Activated naive CD8-positive, alpha-beta T cell treated with anti-CD3 and anti-CD28 coated beads, Interleukin-2, amount 50 U/mL, for 16 hours (primary cell): ENCODE measurements at regions not wholly inside any gene's neighbourhood (a gene's known extent, or its start where the extent isn't known, plus 50 kb on each side); places are given as distances from the start of the nearest gene placed in this dataset.
"Not testable (repeated sequence)": the region's sequence is repeated elsewhere in the genome, so short reads cannot be mapped to it uniquely, and the experiment has no call there.

Experiments
- DNase-seq: peaks from one replicate; pipeline ENCODE4 v3.0.0-alpha.2; 2020; ENCODE audit warnings: low read depth, low spot score

DNA sequence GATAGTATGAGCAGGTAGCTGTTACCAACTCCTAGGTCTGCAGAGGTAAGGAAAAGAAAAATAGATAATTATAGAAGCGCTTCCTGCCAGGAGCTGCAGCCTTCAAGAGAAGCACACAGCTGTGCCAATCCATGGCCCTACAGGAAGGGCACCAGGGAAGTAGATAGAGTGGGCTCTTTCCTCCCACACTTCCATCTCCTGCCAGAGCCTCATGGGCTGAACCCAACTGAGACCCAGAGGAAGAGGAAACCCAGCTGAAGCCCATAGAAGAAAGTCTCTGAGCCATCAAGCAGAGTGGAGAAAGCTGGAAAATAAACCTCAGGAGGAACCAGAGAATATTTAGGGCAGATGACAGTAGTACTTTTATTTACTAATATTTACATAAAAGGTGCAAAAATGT, 146.7 kb upstream of the ATXN1 start:
- no peak for DNase-seq

DNA sequence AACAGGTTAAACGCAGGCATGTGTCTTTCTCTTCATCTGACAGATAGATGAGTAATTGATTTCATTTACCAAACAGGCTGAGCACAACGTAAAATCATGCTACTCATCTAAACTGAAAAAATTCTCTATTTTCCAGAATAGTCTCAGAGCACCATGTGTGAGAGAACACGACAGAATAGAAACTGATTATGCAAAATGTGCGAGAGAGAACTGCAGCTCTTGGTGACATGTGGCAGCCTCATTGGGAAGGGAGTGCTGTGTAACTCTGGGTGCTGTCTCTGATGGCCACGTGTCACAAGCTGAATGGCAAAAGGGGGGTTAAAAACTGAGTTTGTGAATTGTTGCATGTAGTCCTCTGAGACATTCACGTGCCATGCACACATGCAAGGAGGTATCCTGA, 143.7 kb upstream of the ATXN1 start:
- DNase-seq, result no peak

DNA sequence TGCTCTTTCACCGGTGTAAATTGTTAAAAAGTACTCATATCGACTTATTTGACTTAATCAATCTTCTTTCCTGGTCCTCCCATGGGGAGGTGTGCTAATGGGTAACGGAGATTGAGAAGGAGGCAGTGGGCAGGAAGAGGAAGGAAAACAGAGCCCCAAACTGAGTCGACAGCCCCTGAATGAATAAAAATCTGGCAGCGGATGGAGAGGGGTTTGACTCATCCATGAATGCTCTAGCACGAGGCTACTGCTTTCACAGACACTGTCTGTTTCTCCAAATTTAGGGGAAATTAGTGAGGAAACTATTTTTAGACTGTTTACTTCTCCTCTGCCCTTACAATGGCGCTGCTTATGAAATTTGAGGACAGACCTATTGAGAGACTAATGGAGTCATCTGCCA, 142.2 kb upstream of the ATXN1 start:
- no peak for DNase-seq

DNA sequence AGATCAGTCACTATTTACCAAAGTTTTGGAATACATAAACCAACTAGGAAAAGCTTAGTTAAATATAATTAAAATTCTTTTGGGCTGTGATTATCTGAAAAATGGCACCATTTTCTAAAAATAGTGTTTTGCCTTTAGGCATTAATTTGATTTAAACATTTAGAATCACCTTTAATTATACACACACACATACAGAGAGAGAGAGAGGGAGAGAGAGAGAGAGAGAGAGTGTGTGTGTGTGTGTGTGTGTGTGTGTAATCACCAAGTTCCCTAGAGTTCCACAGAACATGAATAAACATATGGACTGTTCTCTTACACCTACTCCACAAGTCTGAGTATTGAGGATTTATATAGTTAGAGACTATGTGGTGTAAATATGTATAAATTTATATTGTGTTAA, 141.2 kb upstream of the ATXN1 start:
- no peak for DNase-seq

DNA sequence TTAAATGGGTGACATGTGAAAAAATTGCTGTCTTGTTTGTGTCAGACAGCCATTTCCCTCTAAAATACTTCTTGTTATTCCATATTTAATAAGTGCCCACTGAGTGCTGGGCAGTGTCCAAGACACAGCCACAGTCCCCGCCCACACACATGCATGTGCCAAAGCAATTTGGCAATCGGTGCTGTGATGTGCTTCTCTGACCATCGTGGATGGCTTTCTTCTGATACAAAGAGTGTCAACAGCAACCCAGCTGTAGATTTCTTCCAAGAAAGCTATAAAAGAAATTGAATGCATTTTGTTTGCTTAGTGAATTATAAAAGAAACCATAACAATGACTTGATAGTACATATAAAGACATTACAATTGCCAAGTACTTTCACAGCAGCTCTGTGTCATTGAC, 140.5 kb upstream of the ATXN1 start:
- DNase-seq, result no peak

DNA sequence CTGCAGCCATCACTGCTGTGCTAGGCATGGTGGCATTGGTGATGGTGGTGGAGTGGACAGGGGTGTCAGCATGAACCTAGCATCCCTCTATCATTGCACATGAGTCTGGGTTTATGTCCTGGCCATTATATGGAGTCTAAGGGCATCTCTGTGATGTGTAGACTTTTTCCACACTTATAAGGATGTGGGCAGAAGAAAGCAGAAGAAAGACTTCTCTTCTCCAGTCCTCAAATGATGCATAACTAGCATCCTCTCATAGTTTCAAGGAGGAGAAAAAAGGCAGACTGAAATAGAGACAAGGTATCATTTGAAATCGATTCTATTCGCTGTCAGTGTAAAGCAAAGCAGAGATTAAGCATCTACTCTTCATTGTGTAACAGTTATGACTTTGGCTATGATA, 140.0 kb upstream of the ATXN1 start:
- no peak for DNase-seq

DNA sequence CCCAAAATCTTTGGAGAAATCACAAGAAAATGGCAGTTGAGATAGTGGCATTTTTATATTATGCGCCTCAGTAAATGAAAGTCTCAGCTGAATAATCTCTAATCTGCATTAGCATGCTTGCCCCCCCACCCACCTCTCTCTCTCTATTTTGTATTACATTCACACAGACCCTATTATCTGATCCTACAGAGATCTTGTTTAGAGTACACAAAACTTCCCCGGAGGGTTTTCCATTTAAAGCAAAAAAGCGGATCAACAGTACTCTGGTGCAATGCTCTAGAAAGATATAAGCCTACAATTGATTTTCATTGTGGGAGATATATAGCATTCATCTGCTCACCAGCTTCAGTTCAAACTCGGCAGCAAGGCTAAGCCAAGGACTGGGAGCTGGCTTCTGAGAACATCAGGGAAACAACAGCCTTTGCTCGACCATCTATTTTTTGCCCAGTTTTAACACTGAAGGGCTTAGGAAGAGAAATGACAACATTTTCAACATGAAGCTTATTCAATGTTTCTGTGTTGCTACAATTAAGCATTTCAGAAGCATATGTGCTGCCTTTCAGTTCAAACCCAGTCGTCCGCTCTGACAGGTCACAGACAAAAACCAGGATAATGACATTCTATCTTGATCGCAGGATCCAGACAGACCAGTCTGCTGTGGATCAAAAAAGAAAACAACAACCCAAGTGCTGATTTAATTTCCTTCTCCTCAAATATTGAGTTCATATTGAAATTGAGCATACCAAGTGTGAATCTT, 137.6 kb upstream of the ATXN1 start:
- DNase-seq, result no peak

DNA sequence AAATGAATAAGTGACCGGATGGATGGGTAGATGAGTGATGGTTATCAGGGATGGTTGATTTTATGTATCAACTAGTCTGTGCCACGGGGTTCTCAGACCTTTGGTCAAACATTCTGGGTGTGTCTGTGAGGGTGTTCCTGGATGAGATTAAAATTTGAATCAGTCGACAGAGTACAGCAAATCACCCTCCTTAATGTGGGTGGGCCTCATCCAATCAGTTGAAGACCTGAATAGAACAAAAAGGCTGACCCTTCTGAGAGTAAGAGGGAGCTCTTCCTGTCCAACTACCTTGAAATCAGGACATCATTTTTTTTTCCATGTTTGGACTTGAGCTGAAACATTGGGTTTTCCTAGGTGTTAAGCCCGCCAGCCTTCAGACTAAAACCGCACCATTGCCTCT, 136.4 kb upstream of the ATXN1 start:
- no peak for DNase-seq

DNA sequence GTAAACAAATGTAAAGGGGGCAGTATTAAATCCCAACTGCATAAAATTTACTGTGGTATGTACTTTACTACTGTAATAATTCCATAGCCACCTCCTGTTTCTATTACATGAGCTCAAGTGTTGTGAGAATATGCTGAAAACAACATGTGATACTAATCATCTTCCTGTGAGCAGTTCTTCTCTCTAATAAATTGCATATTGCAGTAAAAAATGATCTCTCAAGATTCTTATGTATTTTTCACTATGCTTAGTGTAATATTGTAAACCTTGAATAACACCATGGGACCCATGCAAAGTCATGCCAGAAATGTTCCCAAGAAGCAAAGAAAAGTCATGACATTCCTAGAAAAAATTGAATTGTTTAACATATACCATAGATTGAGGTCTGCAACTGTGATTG, 133.0 kb upstream of the ATXN1 start:
- DNase-seq, result no peak

DNA sequence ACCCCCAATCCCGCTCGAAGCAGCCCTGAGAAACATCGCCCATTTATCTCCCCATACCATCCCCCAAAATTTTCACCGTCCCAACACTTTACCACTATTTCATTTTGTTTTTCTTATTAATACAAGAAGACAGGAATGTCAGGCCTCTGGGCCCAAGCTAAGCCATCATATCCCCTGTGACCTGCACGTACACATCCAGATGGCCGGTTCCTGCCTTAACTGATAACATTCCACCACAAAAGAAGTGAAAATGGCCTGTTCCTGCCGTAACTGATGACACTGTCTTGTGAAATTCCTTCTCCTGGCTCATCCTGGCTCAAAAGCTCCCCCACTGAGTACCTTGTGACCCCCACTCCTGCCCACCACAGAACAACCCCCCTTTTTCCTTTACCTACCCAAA, 129.8 kb upstream of the ATXN1 start:
- DNase-seq, result not testable (repeated sequence)

DNA sequence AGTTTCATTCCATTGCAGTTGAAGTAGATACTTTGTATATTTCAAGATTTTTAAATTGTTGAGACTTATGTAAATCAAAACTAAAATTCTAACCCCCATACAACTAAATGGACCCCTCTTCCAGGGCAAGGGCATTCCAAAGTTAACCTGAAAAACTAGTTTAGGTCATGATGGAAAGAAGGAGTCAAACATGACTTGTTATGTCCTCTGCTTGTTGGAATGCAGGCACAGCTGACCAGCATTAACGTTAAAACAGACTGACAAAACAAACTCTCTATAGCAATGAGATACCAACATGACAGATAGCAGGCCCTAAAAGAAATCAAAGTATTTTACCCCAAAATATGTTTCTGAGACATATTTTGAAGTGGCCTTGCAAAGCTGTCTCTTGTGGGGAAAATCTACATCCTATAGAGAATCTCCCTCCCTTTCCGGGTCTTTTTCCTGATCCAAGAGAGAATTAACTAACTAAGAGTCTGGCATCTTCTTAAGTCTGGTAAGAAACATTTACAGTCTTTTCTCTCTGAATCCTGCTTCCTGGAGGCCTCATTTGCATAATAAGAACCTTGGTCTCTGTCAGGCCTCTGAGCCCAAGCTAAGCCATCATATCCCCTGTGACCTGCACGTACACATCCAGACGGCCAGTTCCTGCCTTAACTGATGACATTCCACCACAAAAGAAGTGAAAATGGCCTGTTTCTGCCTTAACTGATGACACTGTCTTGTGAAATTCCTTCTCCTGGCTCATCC, 124.3 kb upstream of the ATXN1 start:
- no peak for DNase-seq

DNA sequence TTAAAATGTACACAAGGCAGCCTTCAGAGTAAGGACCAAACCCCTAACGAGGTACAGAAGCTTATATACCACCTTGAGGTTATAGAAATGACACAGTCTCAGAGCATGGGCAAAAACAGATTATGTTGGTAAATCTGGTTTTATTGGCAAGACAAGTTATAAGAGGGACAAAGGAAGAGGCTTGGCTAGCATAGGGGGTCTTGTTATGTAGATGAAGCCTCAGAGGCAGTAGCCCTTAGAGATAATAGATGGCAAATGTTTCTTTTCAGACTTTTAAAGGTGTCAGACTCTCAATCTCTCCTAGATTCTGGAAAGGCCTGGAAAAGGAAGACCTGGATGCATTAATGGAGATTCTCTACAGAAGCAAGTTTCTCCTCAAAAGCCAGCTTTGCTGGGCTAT, 123.3 kb upstream of the ATXN1 start:
- DNase-seq, result no peak

DNA sequence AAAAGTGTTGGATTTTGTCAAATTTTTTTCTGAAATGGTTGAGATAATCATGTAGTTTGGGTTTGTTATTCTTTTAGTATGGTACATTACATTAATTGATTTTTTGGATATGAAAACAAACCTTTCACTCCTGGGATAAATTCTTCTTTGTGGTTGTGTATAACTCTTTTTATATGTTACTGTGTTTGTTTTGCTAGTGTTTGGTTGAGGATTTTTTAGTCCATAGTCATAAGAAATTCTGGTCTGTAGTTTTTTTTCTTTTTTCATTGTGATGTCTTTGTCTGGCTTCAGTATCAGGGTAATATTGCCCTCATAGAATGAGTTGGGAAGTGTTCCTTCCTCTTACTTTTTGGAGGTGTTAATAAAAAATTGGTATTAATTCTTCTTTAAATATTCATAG, 122.2 kb upstream of the ATXN1 start:
- DNase-seq, result no peak

DNA sequence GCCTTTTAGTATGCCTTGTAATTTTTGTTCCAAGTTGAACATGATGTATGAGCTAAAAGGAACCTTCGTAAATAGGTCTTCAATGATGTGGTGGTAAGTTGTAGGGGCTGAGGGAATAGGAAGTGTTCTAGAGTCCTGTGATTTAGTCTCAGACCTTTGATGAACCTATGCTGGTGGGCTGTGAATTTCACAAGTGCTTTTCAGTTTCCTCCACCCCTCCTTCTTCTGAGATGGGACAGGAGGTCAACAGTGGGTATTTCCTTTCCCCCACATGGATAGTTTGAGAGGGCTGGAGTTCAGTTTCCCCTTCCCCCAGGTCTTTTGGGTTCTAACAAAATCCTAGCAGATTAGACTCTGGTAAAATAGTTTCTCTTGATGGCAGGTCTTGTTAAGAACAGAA, 121.0 kb upstream of the ATXN1 start:
- DNase-seq, result no peak

DNA sequence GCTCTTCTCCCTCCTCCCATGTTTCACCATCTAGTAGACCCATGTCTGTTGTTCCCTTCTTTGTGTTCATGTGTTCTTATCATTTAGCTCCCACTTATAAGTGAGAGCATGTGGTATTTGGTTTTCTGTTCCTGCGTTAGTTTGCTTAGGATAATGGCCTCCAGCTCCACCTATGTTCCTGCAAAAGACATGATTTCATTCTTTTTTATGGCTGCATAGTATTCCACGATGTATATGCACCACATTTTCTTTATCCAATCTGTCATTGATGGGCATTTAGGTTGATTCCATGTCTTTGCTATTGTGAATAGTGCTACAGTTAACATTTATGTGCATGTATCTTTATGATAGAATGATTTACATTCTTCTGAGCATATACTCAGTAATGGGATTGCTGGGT, 115.6 kb upstream of the ATXN1 start:
- DNase-seq, result not testable (repeated sequence)

DNA sequence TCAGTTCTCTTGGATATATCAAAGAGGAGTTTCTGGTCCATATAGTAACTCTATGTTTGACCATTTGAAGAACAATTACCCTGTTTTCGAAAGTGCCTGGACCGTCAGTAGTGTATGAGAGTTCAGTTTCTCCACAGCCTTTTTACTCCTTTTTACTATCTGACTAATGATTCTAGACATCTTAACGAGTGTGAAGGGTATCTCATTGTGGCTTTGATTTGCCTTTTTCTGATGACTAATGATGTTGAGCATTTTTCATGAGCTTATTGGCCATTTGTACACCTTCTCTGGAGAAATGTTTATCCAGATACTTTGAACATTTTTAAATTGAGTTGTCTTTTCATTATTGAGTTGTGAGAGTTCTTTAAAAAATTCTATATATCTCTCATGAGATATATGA, 114.9 kb upstream of the ATXN1 start:
- DNase-seq, result no peak

DNA sequence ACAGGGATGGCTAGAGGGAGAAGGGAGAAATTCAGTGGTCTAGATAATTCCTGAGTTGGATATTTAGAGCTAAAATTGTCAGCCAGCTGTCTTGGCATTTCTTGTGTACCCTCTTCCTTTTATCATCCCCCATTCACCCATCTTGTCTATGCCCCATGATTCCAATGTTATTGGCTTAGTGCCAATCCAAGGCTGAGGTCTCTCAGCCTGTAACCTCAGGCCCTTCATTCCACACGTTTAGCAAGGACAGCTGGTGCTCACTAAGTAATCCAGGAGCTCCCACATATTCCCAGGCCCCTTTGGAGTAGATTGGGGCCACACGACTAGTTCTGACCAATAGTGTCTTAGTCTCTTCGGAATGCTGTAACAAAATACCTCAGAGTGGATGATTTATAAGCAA, 112.4 kb upstream of the ATXN1 start:
- DNase-seq, result no peak

DNA sequence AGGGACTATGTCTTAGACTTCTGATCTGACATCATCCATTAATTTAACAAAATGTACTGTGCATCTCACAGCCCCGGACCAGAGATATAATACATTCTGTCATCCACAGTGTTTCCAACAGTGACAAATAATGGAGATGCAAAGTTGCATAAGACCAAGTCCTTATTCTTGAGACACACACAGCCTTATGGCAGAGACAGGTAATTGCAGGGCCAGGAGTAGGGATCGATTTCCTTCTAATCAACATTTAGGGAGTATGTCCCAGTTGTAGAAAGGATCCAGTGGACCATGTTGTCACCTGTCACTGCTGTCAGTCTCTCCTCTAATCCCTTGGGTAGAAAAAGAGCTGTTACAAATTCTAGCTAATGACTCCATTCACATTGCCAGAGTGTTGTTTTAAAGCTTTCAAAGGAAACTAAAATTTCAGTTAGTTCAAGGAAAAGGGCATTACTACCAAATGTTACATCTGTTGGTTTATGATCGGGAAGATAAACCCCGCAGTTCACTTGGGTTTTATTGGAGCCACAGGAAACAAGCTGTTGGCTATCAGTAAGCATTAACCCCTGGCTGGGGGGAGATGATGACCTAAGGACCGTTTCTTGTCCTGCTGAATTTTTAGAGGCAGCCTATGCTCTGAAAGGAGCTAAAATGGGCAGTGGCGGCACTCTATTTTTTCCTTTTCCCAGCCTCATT, 111.4 kb upstream of the ATXN1 start:
- no peak for DNase-seq

DNA sequence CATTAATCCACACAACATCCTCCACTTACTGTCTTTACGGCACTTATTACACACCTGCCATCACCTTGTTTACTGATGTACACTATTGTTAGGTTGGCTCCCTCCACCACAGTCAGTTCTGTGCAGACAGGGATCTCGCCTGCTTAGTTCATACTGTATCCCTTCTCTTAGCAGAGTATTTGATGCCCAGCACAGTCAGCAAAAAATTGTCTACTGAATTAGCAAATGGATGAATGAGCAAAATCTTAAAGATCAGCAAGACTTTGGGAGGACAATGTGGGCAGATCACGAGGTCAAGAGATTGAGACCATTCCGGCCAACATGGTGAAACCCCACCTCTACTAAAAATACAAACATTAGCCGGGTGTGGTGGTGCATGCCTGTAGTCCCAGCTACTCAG, 109.8 kb upstream of the ATXN1 start:
- DNase-seq, result no peak

DNA sequence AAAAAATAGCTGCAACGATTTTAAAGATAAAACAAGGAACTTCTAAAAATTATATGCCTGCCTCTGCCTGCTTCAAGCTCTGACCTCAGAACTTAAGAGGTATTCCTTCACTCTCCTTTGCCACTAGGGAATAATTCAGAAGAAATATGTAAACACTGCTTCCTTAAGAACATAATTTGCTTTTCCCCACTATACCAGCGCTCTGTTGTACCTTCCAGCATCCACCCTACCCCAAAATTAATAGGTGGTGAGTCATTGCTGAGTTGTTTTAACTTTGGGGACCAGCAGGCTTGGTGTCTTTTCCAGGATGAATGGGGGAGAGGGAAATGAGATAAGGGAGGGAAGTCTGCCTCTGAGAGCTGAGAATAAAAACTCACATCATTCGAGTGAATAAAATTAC, 107.7 kb upstream of the ATXN1 start:
- no peak for DNase-seq

DNA sequence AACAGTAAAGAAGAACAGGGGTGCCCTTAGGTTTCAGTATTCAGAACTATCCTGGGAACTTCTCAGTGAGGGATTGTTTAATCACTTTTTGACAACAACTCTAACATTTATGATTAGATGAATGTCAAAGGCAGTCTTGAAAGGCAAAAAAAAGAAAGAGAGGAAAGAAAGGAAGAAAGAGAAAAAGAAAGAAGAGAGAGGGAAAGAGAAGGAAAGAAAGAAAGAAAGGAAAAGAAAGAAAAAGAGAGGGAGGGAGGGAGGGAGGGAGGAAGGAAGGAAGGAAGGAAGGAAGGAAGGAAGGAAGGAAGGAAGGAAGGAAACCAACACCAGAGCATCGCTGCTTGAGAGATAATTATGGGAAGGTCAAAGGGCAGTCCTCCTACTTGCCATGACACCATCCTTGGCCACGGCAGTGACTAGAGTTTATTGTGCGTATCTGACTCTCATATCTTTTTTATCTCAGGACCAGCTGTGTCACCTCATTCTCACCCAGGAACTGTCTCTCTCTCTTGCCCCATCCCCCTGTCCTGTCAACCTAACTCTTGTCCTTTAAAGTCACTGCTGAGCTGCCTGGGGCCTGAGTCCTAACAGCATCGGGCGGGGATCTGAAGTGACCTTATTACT, 96.8 kb upstream of the ATXN1 start:
- DNase-seq, result no peak

DNA sequence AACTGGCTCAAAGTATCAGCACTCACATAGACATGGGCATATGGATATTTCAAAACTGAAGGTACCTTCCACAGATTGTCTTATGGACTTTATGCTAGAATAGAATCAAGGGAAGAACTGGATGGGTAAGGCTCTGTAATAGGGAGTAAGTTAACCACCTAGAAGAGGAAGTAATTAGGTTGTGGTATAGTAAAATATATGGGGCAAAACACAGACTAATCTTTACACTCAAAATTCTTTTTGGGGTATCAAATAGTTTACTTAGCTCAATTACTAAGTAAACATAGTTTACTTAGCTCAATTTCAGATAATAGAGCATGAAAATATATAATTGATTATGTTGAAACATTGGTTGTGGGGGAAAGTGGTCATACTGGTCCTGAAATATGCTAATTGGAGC, 94.2 kb upstream of the ATXN1 start:
- DNase-seq, result no peak
